NCI-H748 (cell line): ENCODE measurements at regions not wholly inside any gene's neighbourhood (a gene's known extent, or its start where the extent isn't known, plus 50 kb on each side); places are given as distances from the start of the nearest gene placed in this dataset.
A peak's percentile ranks its signal among the peaks of the same experiment; 100 is the strongest.
"Not testable (repeated sequence)": the region's sequence is repeated elsewhere in the genome, so short reads cannot be mapped to it uniquely, and the experiment has no call there.

Experiments
- DNase-seq: peaks from one replicate; lab custom pipeline; 2025; ENCODE audit not compliant: unreplicated experiment; lab: John Stamatoyannopoulos, UW

DNA sequence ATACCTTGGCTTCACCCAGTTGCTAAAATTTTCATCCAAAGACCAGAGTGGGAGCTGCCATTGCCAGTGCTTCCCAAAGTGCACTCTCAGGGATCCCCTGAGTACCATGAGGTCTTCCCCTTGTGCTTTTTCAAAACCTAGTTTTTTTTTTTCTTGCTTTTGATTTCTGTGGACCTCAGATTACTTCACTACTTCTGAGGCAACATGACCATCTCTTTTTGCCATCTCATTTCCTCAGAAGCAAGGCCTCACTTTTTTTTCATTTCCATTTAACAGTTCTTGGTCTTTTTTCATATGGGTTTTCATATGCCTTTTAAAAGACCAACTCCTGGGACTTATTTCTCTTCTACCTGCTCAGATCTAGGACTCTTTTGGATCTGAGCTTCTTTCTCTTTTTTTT lies 64.1 kb upstream of the MMS22L start:
- no peak for DNase-seq

DNA sequence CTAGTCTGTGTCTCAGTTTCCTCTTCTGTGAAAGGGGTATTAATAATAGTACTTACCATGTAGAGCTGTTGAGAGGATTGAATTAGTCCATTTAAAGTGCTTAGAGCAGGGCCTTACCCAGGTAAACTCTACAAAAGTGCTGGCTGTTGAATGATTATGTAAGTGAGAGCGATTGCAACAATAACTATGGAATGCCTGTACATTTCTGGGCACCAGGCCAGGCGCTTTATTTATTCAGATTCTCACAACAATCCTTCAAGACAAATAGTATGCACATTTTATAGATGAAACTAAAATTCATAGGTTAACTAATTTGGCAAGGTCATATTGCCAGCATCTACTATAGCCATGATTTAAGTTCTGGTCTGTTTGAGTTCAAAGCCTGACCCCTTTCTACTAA lies 78.3 kb upstream of the MMS22L start:
- peak; percentile 51 for DNase-seq

DNA sequence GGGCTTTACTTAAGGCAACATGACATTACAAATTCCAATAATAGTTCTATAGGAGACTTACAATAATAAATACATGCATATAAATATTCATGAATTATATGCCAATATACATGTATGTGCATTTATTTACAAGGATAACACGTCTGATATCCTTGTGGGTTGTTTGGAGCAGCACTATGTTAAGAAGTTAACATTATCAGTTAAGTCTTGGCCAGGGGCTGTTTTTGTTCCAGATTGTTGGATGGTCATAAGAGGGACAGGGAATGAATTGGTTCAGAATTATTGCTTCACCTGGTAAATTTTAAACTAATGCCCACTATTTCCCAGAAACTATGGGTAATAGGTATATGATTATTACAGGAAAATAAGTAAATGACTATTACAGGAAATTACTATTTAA lies 81.3 kb upstream of the MMS22L start:
- DNase-seq, result no peak

DNA sequence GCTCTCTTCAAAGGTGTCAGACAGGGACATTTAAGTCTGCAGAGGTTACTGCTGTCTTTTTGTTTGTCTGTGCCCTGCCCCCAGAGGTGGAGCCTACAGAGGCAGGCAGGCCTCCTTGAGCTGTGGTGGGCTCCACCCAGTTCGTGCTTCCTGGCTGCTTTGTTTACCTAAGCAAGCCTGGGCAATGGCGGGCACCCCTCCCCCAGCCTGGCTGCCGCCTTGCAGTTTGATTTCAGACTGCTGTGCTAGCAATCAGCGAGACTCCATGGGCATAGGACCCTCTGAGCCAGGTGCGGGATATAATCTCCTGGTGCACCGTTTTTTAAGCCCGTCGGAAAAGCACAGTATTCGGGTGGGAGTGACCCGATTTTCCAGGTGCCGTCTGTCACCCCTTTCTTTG lies 99.1 kb upstream of the MMS22L start:
- DNase-seq, result not testable (repeated sequence)

DNA sequence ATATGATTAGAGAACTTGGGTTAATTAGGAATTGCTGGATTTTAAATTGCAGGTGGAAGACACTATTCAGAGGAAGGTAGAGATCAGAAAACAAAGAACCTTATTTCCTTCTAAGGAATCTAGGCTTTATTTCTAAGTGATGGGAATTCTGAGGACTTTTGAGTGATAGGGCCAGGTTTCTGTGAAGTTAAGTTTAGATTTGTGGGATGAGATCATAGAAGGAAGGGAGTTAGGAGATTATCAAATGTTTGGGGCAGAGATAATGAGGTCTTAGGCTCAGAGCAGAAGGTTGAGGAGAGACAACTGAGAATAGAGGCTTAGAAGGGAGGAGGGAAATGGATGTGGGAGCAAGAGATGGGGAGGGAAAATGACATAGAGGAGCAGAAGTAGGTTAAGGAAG lies 109.7 kb upstream of the MMS22L start:
- no peak for DNase-seq

DNA sequence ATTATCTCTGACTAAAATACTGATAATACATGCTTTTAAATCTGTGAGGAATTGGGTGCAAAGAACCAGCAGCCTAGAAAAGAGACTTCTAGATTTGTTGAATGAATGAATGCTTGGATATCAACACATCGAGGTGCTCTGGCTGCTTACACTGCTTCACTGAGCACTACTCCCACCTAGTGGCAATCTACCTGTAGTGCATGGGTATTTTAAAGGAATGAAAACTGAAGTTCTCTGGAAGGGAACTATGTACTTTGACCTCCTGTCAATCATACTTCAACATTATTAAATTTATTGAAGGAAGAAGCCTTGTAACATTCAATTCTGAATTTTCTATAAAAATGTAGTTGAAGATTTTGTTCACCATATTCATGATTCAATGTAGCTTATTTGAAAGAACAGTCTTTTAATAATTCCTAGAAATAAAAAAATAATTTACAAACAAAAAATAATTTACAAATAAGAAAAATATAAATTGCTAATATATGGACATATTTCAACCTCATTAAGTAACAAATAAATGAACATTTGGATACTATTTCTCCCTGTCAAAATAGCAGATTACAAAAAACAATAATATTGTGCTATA lies 111.2 kb upstream of the MMS22L start:
- DNase-seq, result peak; percentile 63

DNA sequence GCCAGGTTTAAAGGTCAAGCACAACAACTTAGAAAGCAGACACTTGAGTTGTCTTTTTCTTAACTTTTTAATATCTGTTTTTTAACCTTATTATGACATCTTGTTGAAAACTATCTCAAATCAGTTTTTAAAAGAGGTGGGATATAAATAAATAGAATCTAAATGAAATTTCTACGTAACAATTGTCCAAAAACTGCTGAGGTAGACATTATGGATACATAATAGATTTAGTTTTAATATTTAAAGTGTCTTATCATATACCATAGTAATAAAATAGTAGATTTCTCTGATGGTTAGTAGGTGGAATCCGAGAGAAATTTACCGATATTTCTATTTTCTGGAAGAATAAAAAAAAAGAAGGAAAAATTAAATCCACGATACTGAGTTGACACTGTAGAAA lies 113.9 kb upstream of the MMS22L start:
- DNase-seq, result no peak

DNA sequence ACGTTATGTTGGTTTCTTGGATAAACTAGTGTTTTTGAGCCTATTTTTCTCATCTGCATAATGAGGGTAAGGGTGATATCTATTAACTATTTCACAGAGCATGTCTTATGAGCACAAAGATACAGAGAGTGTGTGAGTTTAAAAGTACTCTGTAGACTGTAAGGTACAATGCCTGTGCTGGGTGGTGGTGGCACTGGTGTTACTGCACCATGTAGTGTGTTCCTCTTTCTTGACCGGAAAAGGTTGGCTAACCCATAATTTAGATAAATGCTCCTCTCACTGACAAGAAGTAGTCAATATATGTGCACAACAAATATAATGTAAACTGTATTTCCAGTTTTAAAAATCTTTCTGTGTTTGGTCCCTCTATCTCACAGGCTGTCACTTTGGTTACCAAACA lies 116.2 kb upstream of the MMS22L start:
- DNase-seq, result no peak

DNA sequence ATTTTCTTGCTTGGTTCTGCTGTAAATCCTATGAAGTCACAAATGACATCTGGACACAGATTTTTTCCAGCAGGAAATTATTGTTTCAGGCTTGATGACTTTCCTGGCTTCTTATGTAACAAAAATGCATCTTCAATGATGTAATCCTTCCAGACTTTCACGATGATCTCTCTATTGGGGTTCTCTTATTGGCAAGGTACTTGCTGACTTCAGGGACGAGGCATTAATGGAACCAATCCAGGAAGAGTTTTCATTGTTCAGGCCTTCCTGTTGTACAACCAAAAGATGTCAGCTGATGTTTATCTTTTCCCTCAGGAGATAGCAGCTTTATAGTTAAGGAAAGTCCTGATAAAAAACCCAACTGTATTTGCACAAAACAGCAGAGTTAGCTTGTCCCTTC lies 118.5 kb upstream of the MMS22L start:
- DNase-seq, result no peak

DNA sequence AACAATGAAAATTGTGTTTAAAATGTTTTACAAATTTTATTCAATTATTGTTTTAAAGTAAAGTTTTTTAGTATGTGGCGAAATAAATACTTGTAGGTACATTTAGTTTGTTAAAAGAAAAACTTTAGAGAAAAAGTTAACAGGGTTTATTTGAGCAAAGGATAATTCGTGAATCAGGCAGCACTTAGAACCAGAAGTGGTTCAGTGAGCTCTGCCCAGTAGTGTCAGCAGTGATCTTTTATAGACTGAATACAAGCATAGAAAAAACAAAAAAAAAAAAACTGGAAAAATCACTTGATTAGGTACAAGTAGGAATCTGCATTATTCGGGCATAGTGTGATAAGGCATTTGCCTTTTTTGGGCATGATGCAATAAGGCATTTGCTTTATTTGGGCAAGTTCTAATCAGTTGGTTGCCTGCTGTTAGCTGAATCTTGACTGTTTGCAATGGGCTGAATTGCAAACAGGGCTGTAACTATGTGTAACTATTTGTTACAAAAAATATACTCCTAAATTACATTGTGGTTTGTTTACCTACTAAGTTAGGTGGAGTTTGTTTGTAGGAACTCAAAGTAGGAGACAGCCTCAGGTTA lies 122.9 kb upstream of the MMS22L start:
- peak; percentile 35 for DNase-seq

DNA sequence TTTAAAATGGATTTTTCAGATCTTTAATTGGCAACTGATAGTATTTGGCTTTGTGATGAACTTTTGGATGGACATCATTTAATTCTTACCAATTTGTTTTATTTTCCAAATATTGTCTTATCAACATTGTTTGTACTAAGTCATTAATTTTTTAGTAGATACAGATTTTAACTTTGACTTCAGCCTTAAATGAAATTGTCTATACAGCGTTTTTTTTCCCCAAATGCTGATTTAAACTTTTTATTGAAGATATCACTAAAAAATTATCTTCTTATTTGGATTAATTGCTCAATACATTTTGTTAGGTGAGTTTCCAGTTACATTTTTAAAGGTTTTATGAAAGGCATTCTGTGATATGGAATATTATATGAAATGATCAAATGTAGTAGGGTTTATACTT lies 123.6 kb upstream of the MMS22L start:
- DNase-seq, result no peak

DNA sequence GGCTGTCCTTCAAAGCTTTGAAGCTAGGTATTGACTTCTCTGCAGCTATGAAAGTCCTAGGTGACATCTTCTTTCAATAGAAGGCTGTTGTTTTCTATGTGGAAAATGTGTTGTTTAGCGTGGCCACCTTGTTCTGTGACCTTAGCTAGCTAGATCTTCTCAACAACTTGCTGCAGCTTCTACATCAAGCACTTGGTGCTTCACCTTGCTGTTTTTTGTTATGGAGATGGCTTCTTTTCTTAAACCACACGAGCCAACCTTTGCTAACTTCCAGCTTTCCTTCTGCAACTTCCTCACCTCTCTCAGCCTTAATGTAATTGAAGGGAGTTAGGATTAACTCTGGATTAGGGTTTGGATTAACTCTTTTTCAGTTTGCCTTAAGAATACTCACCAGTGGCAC lies 128.6 kb upstream of the MMS22L start:
- no peak for DNase-seq

DNA sequence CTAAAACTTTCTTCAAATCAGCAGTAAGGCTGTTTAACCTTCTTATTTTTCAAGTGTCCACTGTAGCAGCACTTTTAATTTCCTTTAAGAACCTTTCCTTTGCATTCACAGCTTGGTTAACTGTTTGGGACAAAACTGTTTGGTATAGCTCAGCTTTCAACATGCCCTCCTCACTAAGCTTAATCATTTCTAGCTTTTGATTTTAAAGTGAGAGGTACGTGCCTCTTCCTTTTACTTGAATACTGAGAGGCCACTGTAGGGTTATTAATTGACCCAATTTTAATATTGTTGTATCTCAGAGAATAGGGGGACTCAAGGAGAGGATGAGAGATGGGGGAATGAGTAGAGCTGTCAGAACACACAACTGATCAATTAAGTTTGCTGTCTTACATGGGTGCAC lies 129.5 kb upstream of the MMS22L start:
- no peak for DNase-seq

DNA sequence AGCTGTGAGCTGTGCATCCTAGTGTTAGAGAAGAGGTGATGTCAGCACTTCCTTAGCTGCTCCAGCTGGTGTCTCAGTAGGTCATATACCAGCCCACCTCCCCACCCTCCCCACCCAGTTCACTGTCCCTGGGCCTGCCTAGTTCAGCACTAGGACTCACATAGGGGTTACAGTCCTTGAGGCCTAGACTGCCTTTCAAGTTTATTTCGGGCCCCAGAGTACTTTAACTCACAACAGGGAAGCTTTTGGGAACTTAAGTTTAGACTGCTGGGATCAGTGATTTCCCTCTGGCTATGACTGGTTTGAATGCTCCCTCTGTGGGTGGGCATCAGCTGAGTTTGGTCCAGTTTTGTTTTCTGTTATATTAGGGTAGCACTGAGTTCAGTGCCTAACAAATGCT lies 139.2 kb upstream of the MMS22L start:
- DNase-seq, result no peak

DNA sequence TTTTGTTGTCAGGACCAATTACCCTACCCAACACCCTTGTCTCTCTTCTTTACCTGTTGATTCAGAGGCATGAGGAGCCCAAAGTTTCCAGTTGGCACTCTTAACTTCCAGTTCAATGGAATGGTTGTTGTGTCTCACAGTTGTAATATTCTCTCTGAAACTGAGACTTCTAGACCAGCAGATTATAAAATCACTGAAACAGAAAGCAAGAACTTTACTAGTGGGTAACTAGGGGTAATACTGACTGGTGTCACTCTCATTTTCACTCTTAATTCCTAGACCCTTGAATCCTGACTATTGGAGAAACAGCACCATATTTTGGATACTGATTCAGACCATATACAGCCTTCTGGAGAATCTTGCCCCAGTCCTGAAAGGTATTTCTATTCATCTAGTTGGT lies 140.2 kb upstream of the MMS22L start:
- DNase-seq, result no peak

DNA sequence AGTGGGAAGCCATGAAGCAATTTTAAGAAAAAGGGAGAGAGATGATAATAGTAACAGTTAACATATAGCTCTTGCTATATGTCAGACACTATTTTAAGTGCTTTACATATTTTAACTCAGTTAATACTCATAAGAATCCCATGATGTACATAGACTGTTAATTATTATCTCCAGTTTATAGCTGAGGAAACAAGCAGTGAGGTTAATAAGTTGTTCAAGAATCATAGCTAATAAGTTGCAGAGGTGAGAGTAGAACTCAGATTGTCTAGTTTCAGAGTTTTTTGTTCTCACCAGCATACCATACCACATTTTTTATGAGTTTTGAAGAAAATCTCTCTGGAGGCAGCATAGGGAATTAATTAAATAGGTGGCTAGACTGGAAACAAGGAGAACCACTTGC lies 144.6 kb upstream of the MMS22L start:
- no peak for DNase-seq

DNA sequence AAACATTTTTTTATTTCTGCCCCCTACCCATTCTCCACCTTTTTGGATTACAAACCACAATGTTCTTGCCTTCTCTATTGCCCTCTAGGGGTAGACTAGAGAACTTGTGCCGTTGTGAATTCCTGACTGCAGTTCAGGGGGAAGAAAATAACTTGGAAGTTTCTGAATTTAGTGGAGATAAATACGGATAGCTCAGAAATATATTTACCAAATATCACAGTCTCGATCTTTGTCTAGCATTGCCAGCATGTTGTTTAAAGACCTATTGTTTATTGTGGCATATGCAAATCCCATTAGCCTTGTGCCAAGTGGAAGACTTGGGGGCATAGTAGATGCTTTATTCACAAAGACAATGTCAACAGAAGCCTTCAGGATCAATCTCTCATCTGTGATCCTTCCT lies 154.1 kb upstream of the MMS22L start:
- peak; percentile 42 for DNase-seq

DNA sequence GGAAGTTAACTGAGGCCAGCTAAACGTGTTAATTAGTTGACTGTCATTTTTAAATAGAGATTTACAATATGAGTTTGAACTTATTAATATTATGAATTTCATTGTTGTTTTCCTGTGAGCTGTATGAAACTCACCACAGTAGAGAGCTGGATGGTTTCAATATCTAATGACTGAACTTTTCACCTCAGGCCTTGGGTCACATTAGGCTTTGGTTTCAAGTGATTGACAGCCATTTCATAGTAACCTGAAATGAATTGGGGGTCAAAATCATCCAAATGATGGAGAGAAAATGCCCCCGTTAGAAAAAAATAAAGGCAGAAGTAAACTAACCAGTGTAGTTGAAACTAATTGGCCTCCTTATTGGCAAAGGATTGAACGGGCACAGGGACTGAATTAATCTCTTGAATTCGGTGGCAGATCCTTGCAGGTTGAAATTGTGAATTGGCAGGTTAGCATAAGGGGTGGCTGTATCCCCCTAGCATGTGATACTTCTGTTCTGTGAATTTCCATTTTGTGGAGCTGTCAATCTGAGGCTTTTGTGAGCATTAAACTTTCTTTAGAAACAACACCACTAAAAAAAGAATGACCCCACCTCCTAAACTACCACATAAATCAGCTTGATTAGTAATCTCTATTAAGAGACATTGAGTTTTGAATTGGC lies 155.1 kb upstream of the MMS22L start:
- no peak for DNase-seq

DNA sequence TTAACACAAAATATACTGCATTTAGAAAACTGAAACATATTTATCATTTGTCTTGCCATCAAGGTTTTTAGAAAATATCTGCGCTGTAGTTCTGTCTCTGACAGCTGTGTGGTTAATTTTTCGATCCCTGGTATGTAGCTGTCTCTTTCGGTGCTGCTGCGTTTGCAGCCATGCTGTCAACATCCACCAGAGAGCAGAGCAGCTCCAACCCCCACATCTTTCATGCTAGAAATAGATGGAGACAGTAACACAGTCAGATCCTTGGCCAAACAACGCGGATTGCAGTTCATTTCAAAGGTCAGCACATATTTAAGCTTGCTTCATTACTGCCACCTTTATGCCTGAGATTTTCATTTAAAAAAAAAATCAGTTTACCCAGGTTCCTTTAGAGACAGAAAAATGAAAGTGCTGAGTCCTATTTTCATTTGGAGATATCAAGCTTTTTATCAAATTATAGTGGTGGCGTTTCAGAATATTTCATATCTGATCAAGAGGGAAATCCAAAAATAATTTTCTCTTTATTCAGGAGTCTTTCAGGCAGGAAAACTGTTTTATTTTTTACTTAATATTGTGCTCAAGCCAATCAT lies 157.7 kb upstream of the MMS22L start:
- DNase-seq, result peak; percentile 84

DNA sequence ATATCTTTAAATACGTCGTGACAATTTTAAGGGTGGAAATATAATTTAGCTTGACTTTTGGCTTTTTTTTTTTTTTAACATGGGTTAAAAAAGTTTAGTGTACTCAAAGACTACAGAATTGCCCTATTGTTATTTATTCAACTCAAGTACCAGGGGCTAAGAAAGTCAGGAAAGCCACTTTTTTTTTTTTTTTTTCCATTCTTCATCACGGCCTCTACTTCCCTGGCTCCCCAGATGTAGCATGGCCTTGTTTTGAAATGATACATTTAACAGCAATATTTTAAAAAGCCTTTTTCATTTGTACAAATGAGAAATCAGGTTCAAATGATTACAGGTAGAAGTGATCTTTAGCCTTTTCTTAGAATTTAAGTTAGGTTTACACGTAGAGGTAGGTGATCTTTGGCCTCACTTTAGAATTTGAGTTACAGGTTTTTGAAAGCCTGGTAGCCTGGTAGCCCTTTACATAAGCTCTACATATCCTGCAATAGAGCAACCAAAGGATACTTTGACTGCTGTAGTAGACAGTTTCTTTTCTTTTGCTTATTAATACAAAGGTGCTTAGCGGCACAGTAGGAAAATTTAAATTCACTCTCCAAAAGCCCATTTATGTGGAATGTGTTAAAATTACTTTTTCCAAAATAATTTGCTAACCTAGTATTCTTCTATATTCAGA lies 160.5 kb upstream of the MMS22L start:
- no peak for DNase-seq

DNA sequence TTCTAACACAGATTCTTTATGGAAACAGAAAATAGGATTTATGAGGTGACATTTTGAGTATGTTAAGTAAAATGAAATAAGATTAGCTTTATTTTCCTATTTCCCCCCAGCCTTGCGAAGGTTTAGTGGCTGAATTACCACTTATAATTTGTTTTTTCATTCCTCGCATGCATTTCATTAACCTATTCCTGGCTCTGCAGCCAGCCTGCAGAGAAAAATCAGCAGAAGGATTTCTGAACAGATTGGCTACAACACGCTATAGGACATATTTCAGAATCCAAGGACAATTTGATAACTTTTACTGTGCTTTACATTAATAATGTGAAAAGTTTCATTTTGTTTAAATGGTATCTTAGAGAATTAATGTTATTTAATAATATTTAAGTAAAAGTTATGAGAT lies 162.4 kb upstream of the MMS22L start:
- no peak for DNase-seq

DNA sequence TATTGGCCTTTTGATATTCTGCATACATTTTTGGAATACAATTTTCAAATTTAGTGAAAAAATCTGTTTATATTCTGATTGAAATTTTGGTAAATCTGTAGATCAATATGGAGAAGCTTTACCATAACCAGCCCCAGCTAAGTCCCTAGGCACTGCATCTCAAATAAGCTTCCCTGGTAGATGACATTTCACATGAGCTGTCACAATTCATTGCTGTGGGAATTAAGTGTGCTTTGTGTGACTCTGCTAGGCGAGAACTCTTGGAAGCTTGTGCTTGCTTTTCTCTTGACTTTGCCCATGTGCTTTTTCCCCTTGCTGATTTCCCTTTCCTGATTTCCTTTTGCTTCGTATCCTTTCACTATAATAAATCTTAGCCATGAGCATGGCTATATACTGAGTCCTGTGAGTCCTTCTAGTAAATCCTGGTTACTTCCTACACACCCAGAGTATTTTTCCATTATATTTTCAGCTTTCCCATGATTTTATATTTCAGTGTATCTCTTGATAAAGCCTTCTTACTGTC lies 166.5 kb upstream of the MMS22L start:
- no peak for DNase-seq
